NT2/D1 (cell line): ENCODE measurements at regions not wholly inside any gene's neighbourhood (a gene's known extent, or its start where the extent isn't known, plus 50 kb on each side); places are given as distances from the start of the nearest gene placed in this dataset.

Experiments
- SUZ12 ChIP-seq: IDR thresholded peaks from 2 replicates; pipeline ENCODE4 v1.6.1; 2011; ENCODE audit not compliant: insufficient read length, insufficient read depth; ENCODE audit errors: extremely low read depth
- YY1 ChIP-seq: IDR thresholded peaks from 2 replicates; pipeline ENCODE4 v1.6.1; 2011; ENCODE audit not compliant: insufficient read length, insufficient read depth
- ZNF274 ChIP-seq: IDR thresholded peaks from 2 replicates; pipeline ENCODE4 v1.6.1; 2011; ENCODE audit warnings: mild to moderate bottlenecking, low read depth, low read length

GRCh38 chr6:121929301-121929700 is 470.2 kb upstream of the HSF2 start:
- TF ChIP-seq YY1, result no peak
- no peak for TF ChIP-seq ZNF274
- TF ChIP-seq SUZ12, result no peak
